ENCODE measurements at regions not wholly inside any gene's neighbourhood (a gene's known extent, or its start where the extent isn't known, plus 50 kb on each side); places are given as distances from the start of the nearest gene placed in this dataset.

DNA sequence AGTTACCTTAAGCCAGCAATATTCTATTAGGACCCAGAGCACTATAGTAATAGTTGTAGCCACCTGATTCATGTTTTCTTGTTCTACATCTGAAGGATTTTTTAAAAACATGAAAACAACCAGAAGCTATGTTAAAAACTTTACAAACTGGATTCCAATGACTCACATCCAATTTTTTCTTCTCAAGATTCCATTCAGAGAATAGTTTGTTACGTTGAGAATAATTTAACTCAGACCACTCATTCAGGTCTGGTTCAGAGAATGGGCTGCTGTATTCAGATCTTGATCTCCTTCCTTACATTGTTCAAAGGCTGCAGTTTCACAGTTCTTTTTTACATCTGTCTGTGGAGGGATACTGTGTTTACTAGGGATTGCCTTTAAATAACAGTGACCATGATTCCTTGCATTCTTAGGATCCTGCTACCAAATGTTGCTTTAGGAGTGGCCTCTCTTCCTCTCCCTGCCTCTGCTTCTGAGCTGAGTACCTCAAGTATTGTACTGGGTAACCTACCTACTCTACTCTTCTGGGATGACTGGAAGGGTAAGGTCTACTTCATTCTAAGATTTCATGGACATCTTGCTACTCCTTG lies 448.0 kb upstream of the FBXO33 start:
- no peak overlapping the region for H3K27ac ChIP-seq
- TF ChIP-seq, protein P1, sequence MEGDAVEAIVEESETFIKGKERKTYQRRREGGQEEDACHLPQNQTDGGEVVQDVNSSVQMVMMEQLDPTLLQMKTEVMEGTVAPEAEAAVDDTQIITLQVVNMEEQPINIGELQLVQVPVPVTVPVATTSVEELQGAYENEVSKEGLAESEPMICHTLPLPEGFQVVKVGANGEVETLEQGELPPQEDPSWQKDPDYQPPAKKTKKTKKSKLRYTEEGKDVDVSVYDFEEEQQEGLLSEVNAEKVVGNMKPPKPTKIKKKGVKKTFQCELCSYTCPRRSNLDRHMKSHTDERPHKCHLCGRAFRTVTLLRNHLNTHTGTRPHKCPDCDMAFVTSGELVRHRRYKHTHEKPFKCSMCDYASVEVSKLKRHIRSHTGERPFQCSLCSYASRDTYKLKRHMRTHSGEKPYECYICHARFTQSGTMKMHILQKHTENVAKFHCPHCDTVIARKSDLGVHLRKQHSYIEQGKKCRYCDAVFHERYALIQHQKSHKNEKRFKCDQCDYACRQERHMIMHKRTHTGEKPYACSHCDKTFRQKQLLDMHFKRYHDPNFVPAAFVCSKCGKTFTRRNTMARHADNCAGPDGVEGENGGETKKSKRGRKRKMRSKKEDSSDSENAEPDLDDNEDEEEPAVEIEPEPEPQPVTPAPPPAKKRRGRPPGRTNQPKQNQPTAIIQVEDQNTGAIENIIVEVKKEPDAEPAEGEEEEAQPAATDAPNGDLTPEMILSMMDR (conservative IDR thresholded peaks at IDR 0.05), result no peak

DNA sequence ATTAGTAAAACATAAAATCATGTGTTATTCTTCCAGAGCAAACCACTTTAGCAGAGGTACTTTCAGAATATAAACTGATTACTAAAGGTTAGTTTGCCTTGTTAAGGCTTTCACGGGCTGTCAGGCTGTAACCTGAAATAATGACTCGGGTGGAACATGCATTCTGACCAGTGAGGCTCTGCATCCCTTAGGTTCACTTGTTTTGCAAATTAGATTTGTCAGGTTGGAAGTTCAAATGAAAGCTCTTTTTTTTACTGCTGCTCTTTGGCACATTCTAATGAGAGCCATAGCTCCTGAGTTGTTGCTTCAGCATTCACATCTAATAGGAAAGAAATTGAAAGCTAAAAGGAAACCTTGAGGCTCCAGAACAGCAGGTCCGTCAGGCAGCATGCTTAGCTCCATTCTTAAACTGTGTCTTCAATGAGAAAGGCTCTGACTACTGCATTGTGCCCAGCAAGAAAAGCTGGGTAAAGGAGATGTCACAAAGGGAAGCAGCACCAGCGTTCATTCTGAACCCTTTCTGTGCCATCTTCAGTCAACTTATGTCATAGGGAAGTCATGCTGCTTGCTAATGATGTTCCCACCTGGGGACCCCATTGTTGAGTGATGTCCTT lies 445.5 kb upstream of the FBXO33 start:
- TF ChIP-seq, protein P1 (conservative IDR thresholded peaks at IDR 0.05), result no peak
- no peak overlapping the region for H3K27ac ChIP-seq

DNA sequence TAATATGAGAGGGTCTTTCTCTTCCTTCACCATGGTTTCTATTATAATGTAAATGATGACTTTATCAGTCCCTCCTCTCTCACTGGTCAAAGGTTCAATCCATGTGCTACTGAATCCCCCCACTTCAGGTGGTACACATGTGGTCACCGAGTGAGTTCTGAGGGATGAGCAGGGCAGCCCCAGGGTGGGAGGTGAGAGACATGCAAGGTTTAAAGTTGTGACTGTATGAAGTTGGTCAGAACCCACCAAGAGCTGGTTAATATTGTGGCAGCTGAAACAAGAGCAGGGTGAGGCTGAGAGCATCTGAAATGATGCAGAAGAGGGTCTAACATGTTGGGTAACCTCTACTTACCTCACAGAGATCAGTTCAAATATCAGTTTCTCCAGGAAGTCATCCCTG lies 444.7 kb upstream of the FBXO33 start:
- H3K27ac ChIP-seq, result no peak overlapping the region

DNA sequence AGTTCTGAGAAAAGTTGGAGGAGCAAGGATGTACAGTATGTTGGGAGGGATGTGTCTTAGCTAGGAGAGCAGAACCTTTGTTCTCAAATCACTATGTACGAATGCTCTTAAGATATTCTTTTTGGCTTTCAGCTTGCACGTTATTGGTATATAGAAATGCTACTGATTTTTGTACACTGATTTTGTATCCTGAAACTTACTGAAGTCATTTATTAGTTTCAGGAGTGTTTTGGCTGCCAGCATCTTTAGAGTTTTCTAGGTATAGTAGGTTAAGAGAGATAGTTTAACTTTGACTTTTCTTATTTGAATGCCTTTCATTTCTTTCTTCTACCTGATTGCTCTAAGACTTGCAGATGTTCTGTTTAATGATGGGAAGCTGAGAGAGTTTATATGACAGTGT lies 442.8 kb upstream of the FBXO33 start:
- no peak overlapping the region for H3K27ac ChIP-seq
- TF ChIP-seq, protein P1 (conservative IDR thresholded peaks at IDR 0.05), result no peak

More for the DNA sequence above, 444.7 kb upstream of the FBXO33 start:
- TF ChIP-seq, protein P1 (conservative IDR thresholded peaks at IDR 0.05), result no peak

GRCh38 chr14:39873791-39874190 lies 441.6 kb upstream of the FBXO33 start:
- no peak overlapping the region for H3K27ac ChIP-seq
- TF ChIP-seq, protein P1 (conservative IDR thresholded peaks at IDR 0.05), result no peak

- TF ChIP-seq, protein P1 (conservative IDR thresholded peaks at IDR 0.05), result no peak
- H3K27ac ChIP-seq, result no peak overlapping the region
Measured at GRCh38 chr14:39868949-39869348, 436.7 kb upstream of the FBXO33 start.

- TF ChIP-seq, protein P1 (conservative IDR thresholded peaks at IDR 0.05), result no peak
- H3K27ac ChIP-seq, result no peak overlapping the region
Measured at GRCh38 chr14:39868251-39868650, 436.0 kb upstream of the FBXO33 start.

Measured in VCaP (cell line).